Skeletal muscle tissue (tissue), 3 donors: ENCODE measurements at regions not wholly inside any gene's neighbourhood (a gene's known extent, or its start where the extent isn't known, plus 50 kb on each side); places are given as distances from the start of the nearest gene placed in this dataset.

Experiments
- H3K27ac ChIP-seq: one replicate; pipeline ENCODE4 v1.7.0; 2013; ENCODE audit warnings: mild to moderate bottlenecking, low read depth, low read length, inconsistent platforms
- H3K27me3 ChIP-seq, 3 donors: one replicate each; pipeline ENCODE4 v1.7.0; 2013; ENCODE audit warnings: low read length in 3 of 3; ENCODE audit not compliant: control insufficient read depth in 3 of 3, insufficient read depth in 3 of 3
- H3K36me3 ChIP-seq, 3 donors: one replicate each; pipeline ENCODE4 v1.7.0; 2013; ENCODE audit warnings: low read length in 3 of 3; ENCODE audit not compliant: control insufficient read depth in 3 of 3, insufficient read depth in 3 of 3
- H3K4me1 ChIP-seq, 3 donors: one replicate each; pipeline ENCODE4 v1.7.0; 2013; ENCODE audit warnings: low read length in 3 of 3, mild to moderate bottlenecking in 3 of 3; ENCODE audit not compliant: control insufficient read depth in 3 of 3, insufficient read depth in 3 of 3
- H3K4me3 ChIP-seq, 3 donors: one replicate each; pipeline ENCODE4 v1.7.0; 2013; ENCODE audit warnings: low read length in 3 of 3
- H3K9ac ChIP-seq, 3 donors: one replicate each; pipeline ENCODE4 v1.7.0; 2013; ENCODE audit warnings: low read length in 3 of 3, mild to moderate bottlenecking in 3 of 3, moderate library complexity in 2 of 3, low read depth in 1 of 3
- H3K9me3 ChIP-seq, 3 donors: one replicate each; pipeline ENCODE4 v1.7.0; 2013; ENCODE audit warnings: low read length in 3 of 3; ENCODE audit not compliant: control insufficient read depth in 3 of 3
- donor health status: Osteomylitis.

GRCh38 chr2:66698091-66698490 is 263.2 kb downstream of the MEIS1 start:
- H3K4me3 ChIP-seq: no peak overlapping the region
- no peaks in the 10 kb centered on the region for H3K9me3 ChIP-seq
- no peaks in the 10 kb centered on the region for H3K4me1 ChIP-seq
- peaks cover 0 to 7% (median 2%) of the 10 kb centered on the region in 3 donors for H3K27me3 ChIP-seq
- H3K27ac ChIP-seq: no peak overlapping the region
- H3K9ac ChIP-seq: no peak overlapping the region
- no peaks in the 10 kb centered on the region for H3K36me3 ChIP-seq

GRCh38 chr2:66698576-66699239 is 263.8 kb downstream of the MEIS1 start:
- H3K9me3 ChIP-seq: no peaks in the 10 kb centered on the region
- H3K4me1 ChIP-seq: no peaks in the 10 kb centered on the region
- H3K9ac ChIP-seq: no peak overlapping the region
- H3K36me3 ChIP-seq: no peaks in the 10 kb centered on the region
- peaks cover 0 to 7% (median 2%) of the 10 kb centered on the region in 3 donors for H3K27me3 ChIP-seq
- H3K27ac ChIP-seq: no peak overlapping the region
- no peak overlapping the region for H3K4me3 ChIP-seq

- no peak overlapping the region for H3K9ac ChIP-seq
- H3K4me1 ChIP-seq: no peaks in the 10 kb centered on the region
- no peak overlapping the region for H3K27ac ChIP-seq
- no peaks in the 10 kb centered on the region for H3K36me3 ChIP-seq
- peaks cover 0 to 7% (median 2%) of the 10 kb centered on the region in 3 donors for H3K27me3 ChIP-seq
- H3K4me3 ChIP-seq: no peak overlapping the region
- no peaks in the 10 kb centered on the region for H3K9me3 ChIP-seq
Measured at GRCh38 chr2:66699416-66699792, 264.5 kb downstream of the MEIS1 start.

- peaks cover 0 to 7% (median 2%) of the 10 kb centered on the region in 3 donors for H3K27me3 ChIP-seq
- no peaks in the 10 kb centered on the region for H3K4me1 ChIP-seq
- H3K9me3 ChIP-seq: no peaks in the 10 kb centered on the region
- H3K27ac ChIP-seq: no peak overlapping the region
- H3K4me3 ChIP-seq: no peak overlapping the region
- no peaks in the 10 kb centered on the region for H3K36me3 ChIP-seq
- no peak overlapping the region for H3K9ac ChIP-seq
Measured at GRCh38 chr2:66699793-66700676, 265.1 kb downstream of the MEIS1 start.

GRCh38 chr2:66700677-66701066 is 265.7 kb downstream of the MEIS1 start:
- Histone ChIP-seq H3K4me1 (no peaks in the 10 kb centered on the region), H3K9ac (no peak overlapping the region), H3K36me3 (no peaks in the 10 kb centered on the region), H3K27ac (no peak overlapping the region), H3K4me3 (no peak overlapping the region), H3K27me3 (peaks cover 0 to 7% (median 2%) of the 10 kb centered on the region in 3 donors), H3K9me3 (no peaks in the 10 kb centered on the region)

- no peak overlapping the region for H3K27ac ChIP-seq
- no peaks in the 10 kb centered on the region for H3K36me3 ChIP-seq
- H3K9ac ChIP-seq: no peak overlapping the region
- no peaks in the 10 kb centered on the region for H3K4me1 ChIP-seq
- no peak overlapping the region for H3K4me3 ChIP-seq
- no peaks in the 10 kb centered on the region for H3K9me3 ChIP-seq
- H3K27me3 ChIP-seq: peaks cover 0 to 7% (median 2%) of the 10 kb centered on the region in 3 donors
Measured at GRCh38 chr2:66701251-66701650, 266.3 kb downstream of the MEIS1 start.

- no peaks in the 10 kb centered on the region for H3K9me3 ChIP-seq
- H3K27me3 ChIP-seq: peaks cover 0 to 4% (median 2%) of the 10 kb centered on the region in 3 donors
- no peaks in the 10 kb centered on the region for H3K36me3 ChIP-seq
- no peak overlapping the region for H3K9ac ChIP-seq
- H3K4me3 ChIP-seq: no peak overlapping the region
- H3K27ac ChIP-seq: no peak overlapping the region
- H3K4me1 ChIP-seq: no peaks in the 10 kb centered on the region
Measured at GRCh38 chr2:66701656-66702055, 266.7 kb downstream of the MEIS1 start.

GRCh38 chr2:66702301-66702700 is 267.4 kb downstream of the MEIS1 start:
- Histone ChIP-seq H3K4me1 (no peaks in the 10 kb centered on the region), H3K9ac (no peak overlapping the region), H3K27ac (no peak overlapping the region), H3K27me3 (peaks cover 0 to 4% (median 2%) of the 10 kb centered on the region in 3 donors), H3K36me3 (no peaks in the 10 kb centered on the region), H3K4me3 (no peak overlapping the region), H3K9me3 (no peaks in the 10 kb centered on the region)

- H3K36me3 ChIP-seq: no peaks in the 10 kb centered on the region
- H3K9ac ChIP-seq: no peak overlapping the region
- peaks cover 0 to 2% (median 0%) of the 10 kb centered on the region in 3 donors for H3K27me3 ChIP-seq
- no peaks in the 10 kb centered on the region for H3K4me1 ChIP-seq
- no peak overlapping the region for H3K4me3 ChIP-seq
- no peaks in the 10 kb centered on the region for H3K9me3 ChIP-seq
- H3K27ac ChIP-seq: no peak overlapping the region
Measured at GRCh38 chr2:66704786-66705185, 269.9 kb downstream of the MEIS1 start.

- Histone ChIP-seq H3K9me3 (no peaks in the 10 kb centered on the region), H3K9ac (no peak overlapping the region), H3K4me1 (no peaks in the 10 kb centered on the region), H3K27ac (no peak overlapping the region), H3K36me3 (no peaks in the 10 kb centered on the region), H3K27me3 (no peaks in the 10 kb centered on the region), H3K4me3 (no peak overlapping the region)
Measured at GRCh38 chr2:66714610-66715009, 279.7 kb downstream of the MEIS1 start.
